ENCODE measurements at regions not wholly inside any gene's neighbourhood (a gene's known extent, or its start where the extent isn't known, plus 50 kb on each side); places are given as distances from the start of the nearest gene placed in this dataset.
"Not testable (repeated sequence)": the region's sequence is repeated elsewhere in the genome, so short reads cannot be mapped to it uniquely, and the experiment has no call there.

- TF ChIP-seq CTCF, POLR2A (IDR thresholded peaks at IDR 0.05): not testable (repeated sequence)
Measured at GRCh38 chr21:10445685-10446084, 75.7 kb upstream of the TPTE start.

Data from heart left ventricle (tissue), 13 donors.